BLaER1 treated with 17β-estradiol and CSF1 and Interleukin-3, amounts not matched to agents 10 nM and 100 nM (cell line): ENCODE measurements at regions not wholly inside any gene's neighbourhood (a gene's known extent, or its start where the extent isn't known, plus 50 kb on each side); places are given as distances from the start of the nearest gene placed in this dataset.

Experiments used
- H3K27ac ChIP-seq, 11 experiments: shearing (Covaris generic); formaldehyde crosslinking; 2 replicates each; pipeline ENCODE4 v1.8.1; 2022
- H3K27me3 ChIP-seq, 11 experiments: shearing (Covaris generic); formaldehyde crosslinking; 2 replicates each; pipeline ENCODE4 v1.8.1; 2022
- H3K36me3 ChIP-seq, 11 experiments: shearing (Covaris generic); formaldehyde crosslinking; 2 replicates each; pipeline ENCODE4 v1.8.1; 2022
- H3K4me1 ChIP-seq, 10 experiments: shearing (Covaris generic); formaldehyde crosslinking; 2 replicates each; pipeline ENCODE4 v1.8.1; 2022
- H3K4me2 ChIP-seq, 11 experiments: shearing (Covaris generic); formaldehyde crosslinking; 2 replicates each; pipeline ENCODE4 v1.8.1; 2022
- H3K4me3 ChIP-seq, 10 experiments: shearing (Covaris generic); formaldehyde crosslinking; 2 replicates each; pipeline ENCODE4 v1.8.1; 2022
- H3K9ac ChIP-seq, 11 experiments: shearing (Covaris generic); formaldehyde crosslinking; 2 replicates each; pipeline ENCODE4 v1.8.1; 2022
- H3K9me3 ChIP-seq, 11 experiments: shearing (Covaris generic); formaldehyde crosslinking; replicated peaks in 1 of 11; 2 replicates each; pipeline ENCODE4 v1.8.1; 2022
- H4K20me1 ChIP-seq, 11 experiments: shearing (Covaris generic); formaldehyde crosslinking; 2 replicates each; pipeline ENCODE4 v1.8.1; 2022
- Cebpa-rat ChIP-seq, 11 experiments: shearing (Covaris generic); IDR thresholded peaks; 2 replicates each; pipeline ENCODE4 v1.8.1; 2022

DNA sequence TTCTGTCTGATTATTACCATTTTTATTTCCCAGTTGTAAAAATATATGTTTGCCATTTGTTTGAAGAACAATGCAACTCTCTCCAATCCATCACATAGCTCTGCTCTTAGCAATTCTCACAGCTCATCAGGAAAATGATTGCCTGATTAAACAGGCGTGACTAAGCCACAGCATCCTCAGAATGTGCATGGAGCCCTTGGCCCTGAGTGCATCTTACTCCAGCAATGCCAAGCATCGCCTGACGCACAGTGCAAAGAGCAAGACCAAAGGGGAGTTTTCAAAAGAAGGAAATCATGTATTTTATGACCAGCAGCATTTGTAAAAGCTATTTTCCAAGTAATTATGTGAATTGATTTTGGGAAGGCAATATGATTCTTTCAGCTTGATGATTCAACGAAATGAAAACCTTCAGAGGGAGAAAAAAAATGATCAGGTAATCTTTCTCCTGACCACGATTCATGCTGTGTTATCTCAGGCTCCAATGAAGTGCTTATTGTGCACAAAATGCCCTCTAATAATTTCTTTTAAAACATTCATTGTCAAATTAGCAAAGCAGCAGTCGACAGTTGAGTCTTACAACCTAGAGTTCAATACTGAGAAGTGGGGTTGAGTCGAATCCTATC is 138.0 kb upstream of the FAM9B start:
- Histone ChIP-seq H4K20me1 (no peaks in the 10 kb centered on the region), H3K4me1 (peaks cover 0 to 3% (median 0%) of the 10 kb centered on the region in 10 experiments; a peak in 1 of 20 replicates), H3K4me3 (no peak overlapping the region), H3K36me3 (no peaks in the 10 kb centered on the region; a peak in 1 of 22 replicates), H3K27me3 (no peaks in the 10 kb centered on the region), H3K9me3 (peaks cover 12 to 27% (median 20%) of the 10 kb centered on the region in 11 experiments), H3K4me2 (no peak overlapping the region), H3K27ac (no peak overlapping the region), H3K9ac (no peak overlapping the region)
- TF ChIP-seq Cebpa-rat (IDR thresholded peaks at IDR 0.05): no peak

DNA sequence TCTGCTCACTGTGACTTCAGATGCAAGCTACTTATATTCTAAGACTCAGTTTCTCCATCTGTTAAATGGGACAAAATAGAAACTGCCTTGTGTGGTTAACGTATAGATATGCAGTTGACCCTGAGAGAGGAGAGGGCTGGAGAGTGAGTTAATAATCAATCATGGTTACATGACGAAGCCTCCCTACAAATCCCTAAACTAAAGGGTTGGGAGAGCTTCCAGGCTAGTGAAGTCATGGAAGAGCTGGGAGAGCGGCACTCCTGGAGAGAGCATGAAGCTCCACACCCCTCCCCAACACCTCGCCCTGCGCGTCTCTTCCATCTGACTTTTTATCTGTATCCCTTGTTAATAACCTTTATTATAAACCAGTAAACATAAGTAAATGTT is 138.5 kb upstream of the FAM9B start:
- no peak for TF ChIP-seq Cebpa-rat (IDR thresholded peaks at IDR 0.05)
- H3K4me2 ChIP-seq: no peak overlapping the region

DNA sequence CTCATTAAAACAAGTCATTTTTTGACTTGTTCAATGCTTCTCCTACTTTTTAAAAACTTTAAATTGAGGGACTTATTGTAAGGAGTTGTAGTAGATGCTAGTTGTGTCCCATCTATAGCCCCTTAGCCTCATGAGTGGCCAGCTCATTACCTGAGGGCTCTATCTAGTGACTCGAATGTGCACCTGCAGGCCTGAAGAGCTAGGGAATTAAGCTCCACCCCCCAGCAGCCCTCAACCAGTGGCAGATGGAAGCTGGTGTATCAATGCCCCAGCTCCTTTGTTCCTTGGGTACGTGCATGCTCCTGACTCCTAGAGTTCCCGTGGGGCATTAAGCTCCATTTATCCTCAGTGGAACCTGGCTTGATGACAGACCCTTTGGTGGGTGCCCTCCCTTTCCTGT is 146.7 kb upstream of the FAM9B start:
- Histone ChIP-seq H3K4me3 (no peak overlapping the region), H3K4me1 (peaks cover 8 to 13% (median 10%) of the 10 kb centered on the region in 10 experiments), H3K9me3 (peaks cover 0 to 17% (median 6%) of the 10 kb centered on the region in 11 experiments; a peak in 9 of 22 replicates), H4K20me1 (no peaks in the 10 kb centered on the region), H3K4me2 (no peak overlapping the region), H3K36me3 (no peaks in the 10 kb centered on the region), H3K9ac (no peak overlapping the region), H3K27me3 (no peaks in the 10 kb centered on the region), H3K27ac (no peak overlapping the region)
- TF ChIP-seq Cebpa-rat (IDR thresholded peaks at IDR 0.05): no peak

More for the DNA sequence above, 138.5 kb upstream of the FAM9B start:
- H3K36me3 ChIP-seq: no peaks in the 10 kb centered on the region; a peak in 1 of 22 replicates
- H3K9ac ChIP-seq: no peak overlapping the region
- H3K9me3 ChIP-seq: peaks cover 7 to 22% (median 15%) of the 10 kb centered on the region in 11 experiments
- H3K4me3 ChIP-seq: no peak overlapping the region
- H3K27me3 ChIP-seq: no peaks in the 10 kb centered on the region
- H4K20me1 ChIP-seq: no peaks in the 10 kb centered on the region
- H3K4me1 ChIP-seq: 0 out of 20 replicates have a peak, but pooled peaks cover 0 to 3% (median 0%) of the 10 kb centered on the region in 10 experiments
- no peak overlapping the region for H3K27ac ChIP-seq

DNA sequence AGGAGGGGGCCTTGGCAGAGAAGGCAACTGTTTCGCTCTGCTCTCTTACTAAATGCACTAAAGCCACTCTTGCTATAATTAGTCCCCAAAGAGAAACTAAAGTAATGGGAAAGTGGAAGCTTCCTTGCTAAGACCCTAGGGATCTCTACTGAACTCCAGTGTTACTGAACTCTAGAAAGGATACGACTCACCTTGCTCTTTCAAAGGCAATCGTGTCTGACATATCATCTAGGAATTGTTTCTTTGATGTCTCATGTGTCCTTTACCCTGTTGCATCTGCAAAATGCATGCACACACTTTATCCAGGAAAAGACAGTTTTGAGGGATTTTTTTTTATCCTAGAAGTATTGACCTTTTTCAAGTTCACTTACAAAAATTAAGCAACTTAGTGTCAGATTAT is 148.1 kb upstream of the FAM9B start:
- peaks cover 0 to 17% (median 6%) of the 10 kb centered on the region in 11 experiments; a peak in 9 of 22 replicates for H3K9me3 ChIP-seq
- peak overlapping the region; percentile 32 to 75 (median 62) for H3K4me2 ChIP-seq
- no peak for TF ChIP-seq Cebpa-rat (IDR thresholded peaks at IDR 0.05)
- no peak overlapping the region for H3K27ac ChIP-seq
- no peaks in the 10 kb centered on the region for H3K36me3 ChIP-seq
- no peaks in the 10 kb centered on the region for H3K27me3 ChIP-seq
- no peak overlapping the region for H3K4me3 ChIP-seq
- no peak overlapping the region for H3K9ac ChIP-seq
- no peaks in the 10 kb centered on the region for H4K20me1 ChIP-seq
- peaks cover 8 to 13% (median 10%) of the 10 kb centered on the region in 10 experiments for H3K4me1 ChIP-seq

DNA sequence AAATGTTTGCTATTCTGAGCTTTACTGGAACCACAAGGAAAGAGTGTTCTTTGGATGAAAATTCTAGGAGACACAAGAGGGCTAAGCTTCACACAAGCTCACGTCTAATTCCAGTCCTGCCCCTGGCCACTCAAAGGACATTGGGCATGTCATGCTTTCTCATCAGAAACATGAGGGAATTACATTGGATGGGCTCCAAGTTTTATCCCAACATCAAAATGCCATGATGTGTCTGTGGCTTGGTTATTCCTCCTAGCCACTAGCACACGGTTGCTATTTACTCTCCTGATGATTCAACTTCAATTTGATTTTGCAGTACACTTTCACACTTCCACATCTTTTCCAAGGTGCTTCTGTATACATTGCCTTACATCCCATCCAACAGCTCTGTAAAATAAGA is 149.6 kb upstream of the FAM9B start:
- Histone ChIP-seq H3K4me3 (no peak overlapping the region), H3K9ac (no peak overlapping the region), H3K4me1 (peaks cover 8 to 13% (median 10%) of the 10 kb centered on the region in 10 experiments)

DNA sequence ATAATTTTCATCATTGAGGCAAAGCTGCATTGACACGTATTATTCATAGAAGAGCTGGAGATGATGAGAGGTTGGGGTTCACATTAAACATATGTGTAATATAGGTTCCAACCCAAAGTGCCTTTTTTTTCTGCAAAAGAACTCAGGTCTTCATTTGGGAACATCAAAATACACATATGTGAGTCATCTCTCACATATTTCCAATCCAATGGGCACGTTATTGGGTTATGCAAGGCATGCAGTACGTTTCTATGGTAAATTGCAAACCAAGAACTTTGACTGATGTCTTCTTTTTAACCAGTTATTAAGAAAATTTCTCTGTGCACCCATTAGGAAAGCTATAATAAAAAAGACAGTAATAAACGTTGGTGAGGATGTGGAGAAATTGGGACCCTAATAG is 150.3 kb upstream of the FAM9B start:
- H3K27me3 ChIP-seq: no peaks in the 10 kb centered on the region
- no peak overlapping the region for H3K27ac ChIP-seq
- peaks cover 0 to 4% (median 0%) of the 10 kb centered on the region in 11 experiments; a peak in 2 of 22 replicates for H3K9me3 ChIP-seq
- no peaks in the 10 kb centered on the region for H4K20me1 ChIP-seq
- no peak overlapping the region for H3K4me2 ChIP-seq
- no peak overlapping the region for H3K4me3 ChIP-seq
- no peak overlapping the region for H3K9ac ChIP-seq
- no peak for TF ChIP-seq Cebpa-rat (IDR thresholded peaks at IDR 0.05)
- H3K4me1 ChIP-seq: peaks cover 8 to 13% (median 10%) of the 10 kb centered on the region in 10 experiments
- H3K36me3 ChIP-seq: no peaks in the 10 kb centered on the region

More for the DNA sequence above, 149.6 kb upstream of the FAM9B start:
- Histone ChIP-seq H3K27ac (no peak overlapping the region), H3K36me3 (no peaks in the 10 kb centered on the region), H3K27me3 (no peaks in the 10 kb centered on the region), H4K20me1 (no peaks in the 10 kb centered on the region), H3K4me2 (no peak overlapping the region), H3K9me3 (peaks cover 0 to 9% (median 5%) of the 10 kb centered on the region in 11 experiments; a peak in 9 of 22 replicates)
- TF ChIP-seq Cebpa-rat (IDR thresholded peaks at IDR 0.05): no peak

DNA sequence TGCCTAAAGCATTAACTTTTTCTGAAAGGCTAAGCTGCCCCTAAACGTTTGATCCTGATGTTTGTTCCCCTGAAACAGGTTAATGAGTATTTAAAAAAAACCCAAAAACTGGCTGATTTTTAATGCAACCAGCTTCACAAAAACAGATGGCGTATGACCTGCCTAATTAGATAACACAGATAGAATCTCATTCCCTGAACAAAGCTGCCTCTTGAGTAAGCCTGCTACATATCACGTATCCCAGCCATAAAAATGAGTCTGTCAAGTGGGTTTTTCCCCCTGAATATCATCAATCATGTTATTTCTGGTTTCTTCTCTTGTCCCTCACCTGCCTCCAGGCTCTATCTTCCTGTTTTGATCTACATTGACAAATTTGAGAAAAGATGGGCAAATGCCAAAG is 154.2 kb upstream of the FAM9B start:
- Histone ChIP-seq H3K9ac (no peak overlapping the region), H4K20me1 (no peaks in the 10 kb centered on the region), H3K27me3 (no peaks in the 10 kb centered on the region), H3K36me3 (no peaks in the 10 kb centered on the region), H3K27ac (no peak overlapping the region), H3K4me3 (no peak overlapping the region), H3K4me1 (no peaks in the 10 kb centered on the region), H3K4me2 (no peak overlapping the region), H3K9me3 (no peaks in the 10 kb centered on the region)
- no peak for TF ChIP-seq Cebpa-rat (IDR thresholded peaks at IDR 0.05)

DNA sequence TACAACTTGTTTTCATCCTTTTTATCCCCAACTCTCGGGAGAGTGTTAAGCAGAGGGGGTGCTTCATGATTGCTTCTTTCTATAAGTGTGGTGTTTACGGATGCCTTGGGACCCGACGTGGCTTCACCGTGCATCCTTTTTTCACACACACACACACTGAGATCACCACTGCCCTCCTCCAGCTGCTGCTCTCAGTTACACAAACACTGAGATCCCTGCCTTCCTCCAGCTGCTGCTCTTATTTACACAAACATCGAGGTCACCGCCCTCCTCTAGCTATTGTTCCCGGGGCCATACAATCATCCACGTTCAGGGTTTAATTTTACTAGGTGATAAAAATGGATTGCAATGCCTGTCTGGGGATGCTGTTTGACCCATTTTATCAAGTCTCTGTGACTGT is 155.4 kb upstream of the FAM9B start:
- no peaks in the 10 kb centered on the region for H3K4me1 ChIP-seq
- no peaks in the 10 kb centered on the region for H3K36me3 ChIP-seq
- H3K9me3 ChIP-seq: no peaks in the 10 kb centered on the region
- H3K27ac ChIP-seq: no peak overlapping the region
- no peak overlapping the region for H3K9ac ChIP-seq
- H3K4me2 ChIP-seq: no peak overlapping the region
- H3K27me3 ChIP-seq: no peaks in the 10 kb centered on the region
- no peaks in the 10 kb centered on the region for H4K20me1 ChIP-seq
- TF ChIP-seq Cebpa-rat (IDR thresholded peaks at IDR 0.05): no peak
- no peak overlapping the region for H3K4me3 ChIP-seq

DNA sequence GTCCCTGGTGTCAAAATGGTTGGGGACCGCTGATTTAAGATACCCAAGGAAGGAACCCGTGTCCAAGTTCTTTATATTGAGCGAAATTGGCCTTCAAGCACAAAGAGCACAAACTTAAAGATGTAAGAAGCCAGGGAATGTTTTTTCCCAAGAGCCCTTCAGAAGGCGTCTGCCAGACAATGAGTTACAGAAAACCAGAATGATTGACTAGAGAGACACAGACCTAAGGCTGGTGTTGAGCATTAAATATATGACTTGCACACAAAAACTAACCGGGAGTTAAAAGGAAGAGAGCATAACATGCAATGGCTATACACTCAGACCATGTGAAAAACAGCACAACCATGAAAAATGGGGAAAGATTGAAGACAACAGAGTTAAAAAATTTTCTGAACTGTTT is 157.5 kb upstream of the FAM9B start:
- Histone ChIP-seq H3K4me2 (no peak overlapping the region), H3K27me3 (no peaks in the 10 kb centered on the region), H4K20me1 (no peaks in the 10 kb centered on the region), H3K4me3 (no peak overlapping the region), H3K4me1 (no peaks in the 10 kb centered on the region), H3K27ac (no peak overlapping the region), H3K9ac (no peak overlapping the region), H3K9me3 (no peaks in the 10 kb centered on the region), H3K36me3 (no peaks in the 10 kb centered on the region)
- no peak for TF ChIP-seq Cebpa-rat (IDR thresholded peaks at IDR 0.05)

DNA sequence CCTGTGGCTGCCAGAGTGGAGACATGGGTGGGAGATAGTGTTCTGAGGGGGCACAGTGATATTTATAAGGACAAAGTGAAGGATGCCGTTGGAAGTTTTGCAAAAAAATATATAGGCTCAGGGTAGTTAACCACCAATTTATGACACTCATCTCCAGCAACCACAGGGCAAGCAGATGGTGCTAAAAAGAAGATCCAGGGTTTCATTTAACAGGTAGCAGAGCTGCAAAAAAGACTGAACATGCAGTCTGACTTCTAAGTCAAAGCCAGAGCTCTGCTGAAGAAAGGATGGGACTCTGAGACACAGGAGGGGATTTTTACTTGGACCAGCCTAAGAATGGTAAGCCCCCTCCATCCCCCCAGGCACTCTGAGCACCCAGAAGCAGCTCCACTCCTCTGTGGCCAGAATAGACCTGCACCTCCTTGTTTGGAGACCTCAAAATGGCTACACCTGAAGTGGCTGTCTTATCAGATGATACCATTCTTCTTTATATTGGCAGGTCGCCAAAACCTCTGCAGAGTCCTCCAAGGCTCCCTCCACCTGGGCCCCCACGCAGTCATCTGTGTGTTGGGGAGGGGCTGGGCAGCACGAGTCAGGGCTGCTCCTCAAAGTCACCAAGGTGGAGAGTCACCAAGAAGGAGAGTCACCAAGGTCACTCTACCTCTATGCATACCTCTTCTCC is 161.4 kb upstream of the FAM9B start:
- Histone ChIP-seq H3K4me2 (no peak overlapping the region), H3K4me1 (no peaks in the 10 kb centered on the region), H4K20me1 (no peaks in the 10 kb centered on the region), H3K9me3 (no peaks in the 10 kb centered on the region), H3K27ac (no peak overlapping the region), H3K36me3 (no peaks in the 10 kb centered on the region), H3K4me3 (no peak overlapping the region), H3K9ac (no peak overlapping the region), H3K27me3 (no peaks in the 10 kb centered on the region)
- TF ChIP-seq Cebpa-rat (IDR thresholded peaks at IDR 0.05): no peak
